Tongue (tissue), 1 donor: ENCODE measurements at regions not wholly inside any gene's neighbourhood (a gene's known extent, or its start where the extent isn't known, plus 50 kb on each side); places are given as distances from the start of the nearest gene placed in this dataset.

Source experiments
- DNase-seq: peaks from one replicate; pipeline ENCODE4 v3.0.0-alpha.2; 2015

DNA sequence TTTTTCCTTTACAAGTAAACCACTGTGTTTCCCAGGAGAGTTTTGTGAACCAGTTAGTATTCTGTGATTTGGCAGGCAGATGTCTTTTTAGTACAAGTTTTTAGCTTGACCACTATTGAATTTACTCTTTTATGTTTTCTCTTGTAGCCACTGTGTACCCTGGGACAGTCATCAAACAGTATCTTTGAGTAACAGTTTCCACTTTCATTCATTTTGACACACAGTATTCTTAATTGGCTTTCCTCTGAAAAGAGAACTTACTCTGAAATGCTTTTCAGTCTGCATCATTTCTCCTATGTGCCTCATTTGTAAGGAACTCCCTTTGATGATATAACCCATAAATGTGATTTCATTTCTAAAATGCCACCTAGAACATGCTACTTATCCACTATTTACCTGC lies 476.5 kb downstream of the PDGFC start:
- no peak for DNase-seq

DNA sequence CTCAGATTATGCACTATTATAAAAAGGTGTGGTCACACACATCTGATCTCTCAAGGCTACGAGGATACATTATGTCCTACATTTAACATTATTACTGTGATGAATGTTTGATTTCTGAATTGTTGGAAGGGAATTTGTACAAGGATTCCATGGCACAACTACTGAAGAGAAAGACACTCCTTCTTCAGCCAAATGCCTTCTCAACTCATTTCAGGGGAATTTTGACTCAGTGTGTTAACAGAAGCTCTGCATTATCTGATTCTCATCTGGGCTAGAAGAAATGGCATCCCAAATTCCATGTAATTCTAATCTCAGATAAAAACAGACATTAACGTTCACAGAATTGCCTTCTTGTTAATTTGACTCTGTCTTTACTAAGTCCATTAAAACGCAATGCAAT lies 477.7 kb downstream of the PDGFC start:
- no peak for DNase-seq

DNA sequence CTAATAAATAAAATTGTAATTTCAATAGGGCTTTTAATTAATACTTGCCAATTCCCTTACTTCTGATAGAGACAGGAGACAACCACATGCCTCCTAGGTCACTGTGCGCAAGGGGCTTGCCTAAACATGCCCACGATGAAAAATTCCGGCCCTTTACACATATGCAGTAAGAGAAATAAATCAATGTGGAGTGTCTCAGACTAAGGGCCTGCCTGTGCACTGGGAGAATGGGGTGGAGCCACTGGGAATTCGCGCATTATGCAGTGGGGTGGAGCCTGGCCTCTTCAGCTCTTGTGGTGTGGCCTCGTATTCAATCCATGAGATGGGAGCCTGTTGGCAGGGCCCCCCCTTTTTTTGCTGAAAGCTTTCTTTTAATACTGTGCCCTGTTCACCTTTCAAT lies 484.5 kb downstream of the PDGFC start:
- no peak for DNase-seq

DNA sequence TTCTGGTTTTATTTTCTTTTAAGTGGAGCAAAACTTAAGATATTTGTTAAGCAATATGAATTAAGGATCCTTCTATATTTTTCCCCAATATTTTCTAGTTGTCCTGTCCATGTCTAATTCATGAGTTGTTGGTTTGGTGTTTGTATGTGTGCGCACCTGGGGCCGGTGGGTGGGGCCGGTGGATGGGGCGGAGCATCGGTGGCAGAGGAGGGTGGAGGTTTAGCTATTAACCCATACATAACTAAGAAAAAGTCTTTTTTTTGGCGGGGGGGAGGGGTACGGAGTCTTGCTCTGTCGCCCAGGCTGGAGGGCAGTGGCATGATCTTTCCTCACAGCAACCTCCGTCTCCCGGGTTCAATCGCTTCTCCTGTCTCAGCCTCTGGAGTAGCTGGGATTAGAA lies 489.8 kb downstream of the PDGFC start:
- no peak for DNase-seq

DNA sequence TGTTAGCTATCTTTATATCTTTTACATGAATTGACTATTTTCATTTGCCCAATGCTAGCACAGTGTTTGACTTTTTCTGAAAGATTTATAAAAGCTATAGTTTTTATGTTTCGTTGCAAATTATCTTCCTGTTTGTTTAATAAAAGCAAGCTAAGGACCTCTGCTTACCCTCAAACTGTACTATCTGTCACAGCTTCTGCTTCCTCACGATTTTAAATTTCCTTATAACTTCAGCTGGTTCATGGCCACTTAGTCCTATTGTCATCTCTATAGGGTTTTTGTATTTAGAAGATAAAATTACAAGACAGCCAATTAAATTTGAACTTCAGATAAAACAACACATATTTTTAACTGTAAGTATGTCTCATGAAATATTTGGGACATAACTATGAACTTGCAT lies 494.0 kb downstream of the PDGFC start:
- DNase-seq: no peak

DNA sequence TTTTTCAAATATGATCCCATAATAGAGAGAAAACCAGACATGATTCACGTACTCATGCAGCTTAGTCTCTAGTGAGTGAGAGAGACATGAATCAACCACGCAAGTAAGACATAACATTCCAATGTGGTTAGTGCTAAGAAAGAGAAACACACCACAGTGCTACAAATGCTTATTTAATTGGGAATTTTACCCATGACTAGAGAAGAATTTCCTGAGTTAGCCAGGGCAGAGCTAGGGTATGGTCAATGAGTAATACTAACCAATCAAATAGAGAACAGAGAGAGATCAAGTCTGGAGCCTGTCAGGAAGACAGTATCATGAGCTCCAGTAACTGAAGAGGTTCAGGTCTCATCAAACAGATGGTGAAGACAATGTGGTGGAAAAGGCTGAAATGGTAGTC lies 495.2 kb downstream of the PDGFC start:
- DNase-seq: no peak

DNA sequence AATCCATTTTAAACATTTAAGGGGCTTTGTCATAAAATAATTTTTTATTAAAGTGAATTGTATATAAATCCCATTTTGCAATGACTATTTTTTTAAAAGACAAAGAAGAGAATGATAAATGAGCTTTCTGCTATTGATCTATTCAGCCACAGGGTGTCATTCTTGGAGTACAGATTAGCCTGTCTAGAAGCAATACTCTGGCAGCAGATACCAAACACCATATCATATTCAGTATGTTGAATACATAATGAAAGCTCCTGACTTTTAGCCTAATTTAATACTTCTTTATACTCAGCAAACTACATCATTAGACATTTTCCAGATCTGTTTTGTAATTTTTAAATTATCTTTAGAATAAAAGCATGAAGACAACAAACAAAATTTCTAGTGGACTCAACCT lies 496.3 kb downstream of the PDGFC start:
- peak; percentile 73 for DNase-seq

DNA sequence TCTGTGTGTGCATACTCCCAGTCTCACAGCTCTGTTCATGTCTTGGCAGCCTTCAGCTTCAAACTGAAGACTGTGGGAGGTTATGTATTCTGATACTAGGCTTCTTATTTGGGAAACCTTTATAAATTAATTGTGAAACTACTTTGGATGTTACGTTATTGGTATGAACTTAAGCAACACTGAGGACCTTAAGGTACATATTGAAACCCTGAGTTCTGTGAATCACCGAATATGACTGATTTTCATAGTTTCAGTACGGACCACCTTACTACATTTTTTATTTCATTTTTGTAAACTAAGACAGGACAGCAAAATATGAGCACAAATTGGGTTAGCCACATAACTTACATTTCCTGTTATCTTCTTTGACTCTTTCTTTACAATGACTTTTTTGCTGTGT lies 498.4 kb downstream of the PDGFC start:
- no peak for DNase-seq

DNA sequence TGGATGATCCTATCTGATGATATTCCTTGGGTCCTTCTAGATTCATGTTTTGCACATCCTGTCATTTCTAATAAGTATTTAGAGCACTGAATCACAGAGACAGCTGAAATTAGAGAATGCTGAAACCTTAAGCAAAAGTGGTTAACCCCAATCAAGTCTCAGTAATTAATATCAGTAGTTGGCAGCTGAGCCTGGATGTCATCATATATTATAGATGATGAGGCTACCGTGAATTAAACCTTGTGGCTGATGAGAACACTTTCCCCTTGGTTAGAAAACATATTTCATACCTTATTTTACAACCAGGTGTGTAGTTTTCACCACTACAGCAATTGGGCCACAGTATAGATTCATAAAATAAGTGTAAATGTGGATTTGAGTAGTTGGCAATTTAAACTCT lies 499.0 kb downstream of the PDGFC start:
- no peak for DNase-seq

DNA sequence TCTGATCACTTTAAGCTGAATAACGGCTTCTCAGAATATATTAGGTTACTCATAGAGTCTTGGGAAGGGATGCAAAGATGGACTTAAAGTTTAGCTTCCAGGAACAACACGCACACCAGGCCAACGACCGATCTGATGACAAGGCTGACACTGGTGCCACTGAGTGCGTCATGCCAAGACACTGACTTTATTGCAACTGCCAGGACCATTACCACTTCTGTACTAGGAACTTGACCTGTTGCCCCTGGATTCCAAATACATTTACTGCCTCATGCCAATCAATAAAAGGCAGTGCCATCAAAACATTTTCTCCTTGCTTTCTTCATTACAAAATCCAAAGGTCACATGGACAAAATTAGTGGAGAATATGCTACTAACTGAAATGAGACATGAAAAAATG lies 505.9 kb upstream of the CTSO start:
- no peak for DNase-seq

DNA sequence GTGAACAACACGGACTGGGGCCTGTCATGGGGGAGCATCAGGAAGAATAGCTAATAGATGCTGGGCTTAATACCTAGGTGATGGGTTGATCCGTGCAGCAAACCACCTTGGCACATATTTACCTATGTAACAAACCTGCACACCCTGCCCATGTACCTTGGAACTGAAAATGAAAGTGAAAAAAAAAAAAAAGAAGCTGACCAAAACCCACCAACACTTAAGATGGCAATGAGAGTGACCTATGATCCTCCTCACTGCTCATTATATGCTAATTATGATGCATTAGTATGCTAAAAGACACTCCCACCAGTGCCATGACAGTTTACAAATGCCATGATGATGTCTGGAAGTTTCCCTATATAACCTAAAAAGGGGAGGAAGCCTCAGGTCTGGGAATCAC lies 503.2 kb upstream of the CTSO start:
- no peak for DNase-seq

DNA sequence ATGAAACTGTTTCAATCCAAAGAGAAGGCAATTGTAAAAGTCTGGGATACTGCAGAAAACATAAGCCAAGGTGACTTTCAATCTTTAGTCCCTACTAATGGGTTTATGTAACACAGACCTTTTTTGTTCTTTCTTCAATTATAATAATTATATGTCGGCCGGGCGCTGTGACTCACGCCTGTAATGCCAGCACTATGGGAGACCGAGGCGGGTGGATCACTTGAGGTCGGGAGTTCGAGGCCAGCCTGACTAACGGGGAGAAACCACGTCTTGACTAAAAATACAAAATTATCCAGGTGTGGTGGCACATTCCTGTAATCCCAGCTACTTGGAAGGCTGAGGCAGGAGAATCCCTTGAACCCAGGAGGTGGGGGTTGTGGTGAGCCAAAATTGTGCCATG lies 489.8 kb upstream of the CTSO start:
- no peak for DNase-seq

DNA sequence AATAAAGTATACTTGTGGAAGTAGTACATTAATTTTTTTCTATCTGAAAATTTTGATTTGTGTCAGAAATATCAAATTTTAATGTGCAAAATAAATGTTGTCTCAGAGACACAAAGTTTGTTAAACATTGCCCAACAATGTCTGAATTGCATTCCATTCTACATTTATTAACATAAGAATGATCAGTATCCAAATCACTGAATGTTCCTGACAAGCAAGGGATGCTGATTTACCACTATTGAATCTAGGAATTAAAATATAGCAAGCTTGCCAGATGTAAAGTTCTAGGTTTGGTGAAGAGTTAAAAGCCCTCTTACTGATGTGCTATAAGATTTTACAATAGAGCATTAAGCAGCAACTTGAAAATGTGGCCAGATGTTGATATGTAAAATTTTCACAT lies 489.2 kb upstream of the CTSO start:
- DNase-seq: no peak

DNA sequence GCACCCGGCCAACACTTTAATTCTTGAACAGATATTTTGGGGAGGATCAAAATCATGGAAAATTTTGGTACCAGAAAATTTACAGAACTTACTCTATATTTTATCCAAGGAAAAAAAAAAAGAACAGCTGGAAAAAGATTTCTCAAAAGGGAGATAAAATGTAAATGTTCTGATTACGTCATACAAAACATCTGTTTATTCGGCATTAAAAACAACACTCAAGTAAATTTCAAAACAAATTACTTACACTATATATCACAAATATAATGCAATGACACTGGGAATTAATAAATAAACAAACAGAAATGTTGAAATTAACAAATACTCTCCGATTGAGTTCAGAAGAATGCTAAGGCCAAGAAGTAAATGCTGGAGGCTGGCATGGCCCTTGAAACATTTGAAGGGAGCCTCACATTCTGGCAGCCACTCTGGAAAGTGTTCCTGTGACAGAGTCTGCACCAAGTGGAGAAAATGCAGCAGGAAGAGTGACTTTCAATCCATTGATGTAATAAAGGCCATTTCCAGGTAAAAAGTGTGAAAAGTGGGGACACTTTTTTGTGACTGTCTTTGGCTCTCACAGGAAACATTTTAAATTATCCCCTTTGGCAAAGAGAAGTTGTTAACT lies 486.0 kb upstream of the CTSO start:
- DNase-seq: no peak

DNA sequence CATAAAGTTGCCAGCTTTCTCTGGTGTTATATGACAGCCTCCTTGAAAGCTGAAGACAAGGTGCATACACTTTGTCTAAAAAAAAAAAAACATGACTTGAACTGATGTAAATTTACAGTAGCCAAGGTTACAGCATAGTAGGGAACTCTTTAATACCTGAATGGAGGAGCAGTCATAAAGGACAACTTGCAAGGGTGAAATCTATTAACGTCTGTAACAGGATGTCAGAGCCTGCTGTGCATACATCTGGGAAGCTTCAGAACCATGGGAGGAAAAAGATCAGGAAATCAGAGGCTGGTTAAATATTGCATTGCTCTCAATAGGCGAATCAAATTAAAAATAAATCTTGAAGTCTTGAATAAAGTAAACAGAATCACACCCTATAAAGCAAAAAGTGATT lies 484.0 kb upstream of the CTSO start:
- DNase-seq: no peak

DNA sequence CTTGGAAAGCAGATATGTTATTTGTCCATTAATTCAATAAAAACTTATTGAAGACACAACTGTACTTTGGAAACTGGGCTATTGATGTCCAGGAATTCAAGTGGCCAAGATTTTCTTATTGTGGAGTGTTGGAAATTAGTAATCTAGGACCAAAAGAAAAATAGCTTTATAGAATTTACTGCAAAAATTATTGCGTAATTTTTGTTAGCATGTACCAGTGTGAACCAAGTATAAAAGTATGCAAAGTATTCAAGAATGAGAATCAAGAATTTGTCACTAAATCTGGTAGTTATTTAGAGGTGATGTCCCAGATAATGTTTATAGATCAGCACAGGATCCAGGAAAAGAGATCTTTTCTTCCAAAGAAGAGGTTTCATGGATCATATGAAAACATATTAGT lies 468.9 kb upstream of the CTSO start:
- DNase-seq: no peak

DNA sequence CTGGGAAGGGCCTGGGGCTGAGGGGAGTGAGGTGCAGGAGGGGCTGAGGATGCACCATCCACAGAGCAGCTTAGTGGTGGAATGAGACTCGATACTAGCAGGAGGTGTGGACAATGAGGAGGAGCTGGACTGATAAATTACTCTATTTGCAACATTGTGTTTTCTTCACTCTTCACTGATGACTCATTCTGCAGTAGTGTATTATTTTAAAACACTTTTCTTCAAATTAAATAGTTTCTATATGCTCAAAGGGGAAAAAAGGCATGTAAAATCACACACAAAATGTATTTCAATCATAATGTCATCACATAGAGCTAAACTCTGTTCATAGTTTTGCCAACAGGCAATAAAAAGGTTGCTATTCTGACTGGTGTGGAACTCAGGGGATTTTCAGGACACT lies 467.0 kb upstream of the CTSO start:
- no peak for DNase-seq

DNA sequence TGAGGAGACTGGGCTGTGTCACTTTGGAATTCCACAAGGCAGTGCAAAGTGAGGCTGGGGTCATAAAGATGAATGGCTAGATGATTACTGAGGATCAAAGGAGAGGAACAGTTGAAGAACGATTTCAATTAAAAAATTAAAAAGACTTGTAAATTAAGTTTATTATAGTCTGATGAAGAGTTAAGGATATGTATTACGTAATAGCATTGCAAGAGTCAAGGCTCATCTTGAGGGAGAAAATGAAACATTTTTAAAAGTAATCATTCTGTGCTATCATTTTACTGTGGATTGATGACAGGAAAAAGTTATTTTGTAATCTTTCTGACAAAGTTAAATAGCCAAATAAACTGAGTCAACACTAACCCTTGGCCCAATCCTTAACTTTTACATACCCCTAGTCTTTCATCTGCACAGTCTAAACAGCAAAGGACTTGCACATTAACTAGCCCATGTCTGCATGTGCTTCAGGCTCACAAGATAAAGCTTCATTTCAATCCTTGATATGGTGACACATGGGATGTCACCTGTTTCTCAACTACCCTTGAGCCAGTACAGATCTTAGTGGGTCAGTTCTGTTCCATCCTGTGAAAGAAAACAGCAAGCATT lies 465.5 kb upstream of the CTSO start:
- DNase-seq: no peak

DNA sequence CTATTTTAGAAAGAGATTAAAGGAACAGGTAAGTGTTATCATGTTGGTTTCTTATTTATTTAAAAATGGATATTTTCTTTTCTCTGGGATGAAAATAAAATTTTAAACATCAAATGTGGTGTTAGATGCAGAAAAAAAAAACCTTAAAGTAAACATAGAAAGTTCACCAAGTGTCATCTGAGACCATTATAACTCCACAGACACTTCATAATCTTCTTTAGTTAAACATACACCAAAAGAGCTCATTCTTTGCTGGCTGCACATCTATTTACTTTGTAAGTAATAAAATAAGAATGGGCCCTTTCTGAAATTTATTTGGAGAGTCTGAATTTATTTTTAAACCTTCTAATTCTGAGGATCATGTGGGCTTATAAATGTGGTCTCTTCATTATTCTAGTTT lies 460.7 kb upstream of the CTSO start:
- DNase-seq: no peak

DNA sequence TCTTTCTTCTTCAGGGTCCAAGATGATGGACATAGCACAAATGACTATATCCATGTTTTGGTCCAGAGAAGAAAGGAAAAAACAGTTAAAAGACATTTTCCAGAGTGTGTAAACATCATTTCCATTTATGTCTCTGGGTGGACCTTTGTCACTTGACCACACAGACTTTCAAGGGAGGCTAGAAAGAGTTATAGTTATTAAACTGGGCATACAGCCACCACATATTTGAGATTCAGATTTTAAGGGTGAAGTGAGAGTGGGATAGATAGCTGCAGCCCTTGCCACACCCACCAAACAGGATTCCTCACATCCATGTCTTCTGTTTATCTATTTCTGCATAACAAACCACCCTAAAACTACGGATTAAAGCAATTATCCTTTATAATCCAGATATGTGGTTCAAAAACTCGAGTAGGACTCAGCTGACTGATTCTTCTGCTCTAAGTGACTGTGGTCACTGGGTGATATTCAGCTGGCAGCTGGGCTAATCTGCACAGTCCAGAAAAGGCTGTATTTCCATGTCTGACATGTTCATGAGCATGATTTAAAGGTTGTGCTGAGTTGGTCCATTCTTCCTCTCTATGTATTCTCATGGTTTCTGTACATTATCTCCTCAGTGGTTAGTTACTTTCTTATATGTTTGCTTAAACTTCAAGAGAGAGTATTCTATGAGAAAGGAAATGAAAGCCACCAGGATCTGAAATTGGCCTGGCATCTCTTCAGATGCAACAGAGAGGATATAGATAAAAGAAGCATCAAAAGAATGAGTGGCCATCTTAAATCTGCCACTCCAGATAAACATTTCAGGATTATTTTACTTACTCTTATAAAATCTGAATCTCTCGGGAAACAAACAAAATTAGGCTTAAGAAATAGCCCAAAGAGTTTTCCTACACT lies 459.8 kb upstream of the CTSO start:
- no peak for DNase-seq

DNA sequence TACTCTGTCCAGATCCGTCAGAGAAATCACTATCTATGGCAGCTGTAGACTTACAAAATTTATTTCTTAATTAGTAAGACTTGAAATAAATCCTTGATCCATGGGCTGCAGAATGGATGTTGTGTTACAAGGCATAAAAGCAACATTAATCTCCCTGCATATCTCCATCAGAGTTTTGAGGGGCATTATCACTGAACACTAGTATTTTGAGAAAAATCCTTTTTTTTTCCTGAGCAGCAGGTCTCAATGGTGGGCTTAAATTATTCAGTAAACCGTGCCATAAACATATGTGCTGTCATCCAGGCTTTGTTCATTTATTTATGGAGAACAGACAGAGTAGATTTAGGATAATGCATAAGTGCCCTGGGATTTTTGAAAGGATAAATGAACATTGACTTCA lies 457.9 kb upstream of the CTSO start:
- DNase-seq: no peak

DNA sequence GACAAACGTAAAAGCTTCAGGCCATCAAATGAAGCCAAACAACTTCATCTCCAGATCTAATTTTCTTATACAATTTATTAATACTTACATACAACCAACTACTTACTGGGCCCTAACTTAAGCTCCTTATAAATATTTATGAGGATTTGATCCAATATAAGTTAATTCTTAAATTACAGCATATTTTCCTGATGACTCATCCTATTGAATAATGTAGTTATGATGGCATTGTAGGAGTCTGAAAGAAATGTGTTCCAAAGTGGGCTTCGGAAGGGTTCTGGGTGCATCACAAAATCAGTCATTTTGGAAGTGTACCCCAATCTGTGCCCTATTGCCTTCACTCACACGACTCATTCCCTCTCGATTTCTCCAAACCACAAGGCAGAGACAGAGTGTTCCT lies 455.1 kb upstream of the CTSO start:
- no peak for DNase-seq

DNA sequence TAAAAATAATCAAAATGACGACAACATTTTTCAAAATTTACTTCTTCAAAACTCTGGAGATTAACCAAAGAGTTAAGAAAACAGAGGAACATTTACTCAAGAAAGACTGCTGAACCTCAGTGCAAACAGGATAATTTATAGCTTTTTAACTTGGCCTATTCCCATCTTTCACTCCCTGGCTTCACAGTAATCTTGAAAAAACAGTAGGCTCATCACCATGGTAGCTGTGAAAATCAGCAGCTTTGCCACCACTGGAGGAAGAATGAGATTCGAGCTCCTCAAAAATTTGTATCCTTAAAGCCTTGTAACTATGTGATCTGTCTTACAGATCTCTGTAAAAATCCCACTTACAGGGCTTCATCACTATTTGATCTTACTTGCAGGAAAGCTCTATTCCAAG lies 447.7 kb upstream of the CTSO start:
- no peak for DNase-seq

DNA sequence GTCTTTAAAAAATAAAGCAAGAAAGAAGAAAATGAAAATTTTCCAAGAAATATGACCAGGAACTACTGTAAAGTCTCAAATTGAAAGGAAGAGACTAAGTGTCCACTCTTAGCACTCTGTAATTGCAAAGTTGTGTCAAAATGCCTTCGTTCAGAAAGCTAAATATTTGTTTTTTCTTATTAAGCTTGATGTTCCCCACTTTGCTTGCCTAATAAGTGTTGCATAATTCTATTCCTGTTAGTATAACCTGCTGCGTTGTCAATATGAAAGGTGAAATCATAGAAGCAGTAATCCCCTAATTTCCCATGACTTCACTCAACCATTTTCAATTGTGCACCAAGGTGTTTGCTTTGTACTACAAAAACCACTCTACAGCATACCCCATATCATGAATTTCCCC lies 442.9 kb upstream of the CTSO start:
- DNase-seq: no peak
